ENCODE measurements at regions not wholly inside any gene's neighbourhood (a gene's known extent, or its start where the extent isn't known, plus 50 kb on each side); places are given as distances from the start of the nearest gene placed in this dataset.
"Not testable (repeated sequence)": the region's sequence is repeated elsewhere in the genome, so short reads cannot be mapped to it uniquely, and the experiment has no call there.

DNA sequence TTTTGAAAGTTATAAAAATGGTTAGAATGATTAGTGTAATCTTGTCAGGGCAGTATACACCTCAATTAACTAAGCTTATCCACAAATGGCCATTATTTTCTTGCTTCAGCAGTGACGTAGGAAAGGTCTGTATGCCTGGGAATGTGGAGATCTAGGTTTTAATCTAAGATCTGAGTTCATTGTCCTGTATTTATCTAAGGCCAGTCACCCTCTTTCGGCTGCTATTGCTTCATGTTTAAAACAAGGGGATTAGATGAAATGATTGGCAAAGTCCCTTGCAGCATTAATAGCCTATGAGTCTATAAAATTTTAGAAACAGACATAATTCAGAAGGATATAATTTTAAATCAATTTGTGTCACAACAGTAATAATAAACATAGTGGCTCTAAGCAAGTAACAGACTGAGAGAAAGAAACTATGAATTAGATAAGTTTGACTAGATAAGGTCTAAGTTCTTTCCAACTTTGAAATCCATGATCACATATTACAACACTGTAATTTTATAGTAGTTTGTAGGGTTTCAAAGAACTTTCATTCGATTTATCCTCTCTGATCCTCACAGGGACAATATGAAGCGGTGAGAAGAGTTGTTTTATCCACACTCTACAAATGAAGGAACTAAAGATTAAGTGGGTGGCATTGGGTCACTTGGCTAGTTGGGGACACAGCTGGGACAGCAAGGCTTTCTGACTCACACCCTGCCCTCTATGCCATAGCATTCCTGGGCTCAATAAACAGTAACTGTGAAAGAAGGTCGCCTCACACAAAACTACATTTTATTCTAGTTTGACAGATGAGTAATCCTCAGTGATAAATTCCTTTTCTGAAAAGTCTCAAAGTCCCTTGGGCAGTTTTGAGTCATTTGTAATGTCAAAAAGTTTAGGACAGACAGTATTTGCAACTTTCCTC is 60.6 kb upstream of the RDX start:
- no peaks in the 10 kb centered on the region for H3K27me3 ChIP-seq (replicated peaks in 1 of 7)

DNA sequence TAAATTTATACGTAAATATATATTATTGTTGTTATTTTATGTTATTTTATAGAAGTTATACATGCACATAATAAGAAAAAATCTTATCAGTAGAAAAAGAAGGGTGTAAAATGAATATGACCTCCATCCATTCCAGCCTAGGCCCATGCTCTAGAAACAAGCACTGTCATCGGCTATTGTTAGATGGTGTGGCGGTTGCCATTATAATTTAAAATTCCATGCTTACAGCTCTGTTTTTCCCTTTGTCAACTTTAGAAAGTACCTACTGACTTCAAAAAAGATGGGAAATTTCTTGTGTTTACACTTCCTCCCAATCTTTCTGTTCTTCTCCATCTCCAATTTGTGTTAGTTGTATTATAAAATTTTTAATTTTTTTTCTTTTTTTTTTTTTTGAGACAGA is 61.9 kb upstream of the RDX start:
- Histone ChIP-seq H3K36me3 (no peaks in the 10 kb centered on the region), H3K4me1 (peaks cover 0 to 5% (median 1%) of the 10 kb centered on the region in 6 donors), H3K9me3 (no peaks in the 10 kb centered on the region), H3K27me3 (replicated peaks in 1 of 7) (no peaks in the 10 kb centered on the region), H3K27ac (no peak overlapping the region), H3K4me3 (no peak overlapping the region)
- DNase-seq = no peak
- intact Hi-C loops (cut with DNase I; ENCODE audit: low total_unique reads) = no loop called here
- TF ChIP-seq CTCF (IDR thresholded peaks at IDR 0.05 in 8 of 11, conservative IDR thresholded peaks at IDR 0.05 in 3 of 11) (no peak), POLR2A (IDR thresholded peaks at IDR 0.05) (no peak), POLR2AphosphoS5 (IDR thresholded peaks at IDR 0.05) (no peak)
- WGBS, 5 donors = 96 to 99% (median 98%) methylated on average over 3 of the region's 3 CpGs

More for the DNA sequence above, 60.6 kb upstream of the RDX start:
- Histone ChIP-seq H3K36me3 (no peaks in the 10 kb centered on the region), H3K27ac (no peak overlapping the region), H3K4me3 (no peak overlapping the region), H3K9me3 (no peaks in the 10 kb centered on the region), H3K4me1 (no peaks in the 10 kb centered on the region)
- intact Hi-C loops (cut with DNase I; ENCODE audit: low total_unique reads) = loop anchor here (2.0 kb wide), 1 partner anchor 20 kb away; no protein-coding TSS in a partner anchor
- TF ChIP-seq CTCF (IDR thresholded peaks at IDR 0.05 in 8 of 11, conservative IDR thresholded peaks at IDR 0.05 in 3 of 11) = no peak
- TF ChIP-seq POLR2AphosphoS5 (IDR thresholded peaks at IDR 0.05) = no peak
- no peak for TF ChIP-seq POLR2A (IDR thresholded peaks at IDR 0.05)
- 75 to 87% (median 80%) methylated on average over 5 of the region's 5 CpGs for WGBS, 5 donors
- no peak for DNase-seq

- H3K27me3 ChIP-seq (replicated peaks in 1 of 7); H3K27ac ChIP-seq; H3K4me1 ChIP-seq; H3K4me3 ChIP-seq; H3K36me3 ChIP-seq; intact Hi-C loops (cut with DNase I; ENCODE audit: low total_unique reads); DNase-seq; H3K9me3 ChIP-seq: not testable (repeated sequence)
- WGBS, 5 donors = 90 to 95% (median 92%) methylated on average over 3 of the region's 3 CpGs
These were observed 64.5 kb upstream of the RDX start for GRCh38 chr11:110360781-110361408.

DNA sequence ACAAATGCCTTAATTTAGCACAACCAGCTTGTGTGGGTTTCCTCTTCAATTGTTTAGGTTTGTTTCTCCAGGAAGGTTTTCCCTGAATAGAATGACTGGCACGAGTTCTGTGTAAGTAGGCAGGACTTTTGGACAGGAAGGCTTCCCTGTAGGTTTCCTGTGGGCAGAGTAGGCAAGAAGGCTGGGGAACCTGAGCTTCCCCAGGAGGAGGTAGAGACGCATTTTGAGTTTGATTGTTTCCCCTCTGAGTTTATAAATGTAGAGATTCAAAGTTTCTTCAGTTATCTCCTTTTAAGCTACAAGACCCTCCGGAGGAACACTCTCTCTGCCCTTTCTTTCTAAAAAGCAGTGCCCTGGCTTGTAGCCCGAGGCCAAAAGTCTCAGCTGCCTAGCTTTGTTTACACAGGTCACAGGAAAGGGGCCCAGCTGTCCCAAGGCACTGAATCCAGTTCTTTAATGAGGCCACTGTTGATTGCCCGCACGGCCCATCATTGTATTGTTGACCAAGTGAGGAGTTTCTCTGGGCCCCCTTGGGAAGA is 66.6 kb upstream of the RDX start:
- 29 to 39% (median 35%) methylated on average over 6 of the region's 6 CpGs for WGBS, 5 donors
- H3K9me3 ChIP-seq = no peaks in the 10 kb centered on the region
- intact Hi-C loops (cut with DNase I; ENCODE audit: low total_unique reads) = no loop called here
- no peak for DNase-seq
- TF ChIP-seq POLR2A (IDR thresholded peaks at IDR 0.05) (no peak), POLR2AphosphoS5 (IDR thresholded peaks at IDR 0.05) (peak in 1 of 3 donors; percentile 20), CTCF (IDR thresholded peaks at IDR 0.05 in 8 of 11, conservative IDR thresholded peaks at IDR 0.05 in 3 of 11) (no peak)
- no peaks in the 10 kb centered on the region for H3K36me3 ChIP-seq
- peaks cover 0 to 6% (median 1%) of the 10 kb centered on the region in 6 donors for H3K4me1 ChIP-seq
- no peaks in the 10 kb centered on the region for H3K27me3 ChIP-seq (replicated peaks in 1 of 7)
- no peak overlapping the region for H3K4me3 ChIP-seq
- peak overlapping the region in 6 of 8 donors; percentile 12 to 71 (median 56) for H3K27ac ChIP-seq

All from spleen (tissue), 11 donors.